ENCODE measurements at regions not wholly inside any gene's neighbourhood (a gene's known extent, or its start where the extent isn't known, plus 50 kb on each side); places are given as distances from the start of the nearest gene placed in this dataset.

DNA sequence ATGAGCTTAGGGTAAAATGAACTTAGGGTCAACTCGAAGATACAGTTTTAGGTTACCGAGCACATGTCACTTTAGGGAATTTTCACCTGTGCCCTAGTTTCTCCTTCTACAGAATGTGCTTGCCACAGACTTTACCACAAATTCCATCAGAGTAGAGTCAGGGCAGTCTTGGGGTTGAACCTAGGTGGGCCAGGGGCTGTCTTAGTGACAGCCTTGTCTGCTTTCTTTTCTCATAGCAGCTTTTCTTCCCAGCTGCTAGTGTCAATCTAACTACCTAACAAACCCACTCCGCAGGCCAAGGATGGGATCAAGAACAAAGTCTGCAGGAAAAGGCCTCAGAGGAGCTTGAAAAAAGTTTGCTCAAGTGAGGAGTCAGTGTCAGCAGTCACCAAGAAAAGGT is 458.1 kb upstream of the CDH18 start (continued):
- TF ChIP-seq, protein P1, sequence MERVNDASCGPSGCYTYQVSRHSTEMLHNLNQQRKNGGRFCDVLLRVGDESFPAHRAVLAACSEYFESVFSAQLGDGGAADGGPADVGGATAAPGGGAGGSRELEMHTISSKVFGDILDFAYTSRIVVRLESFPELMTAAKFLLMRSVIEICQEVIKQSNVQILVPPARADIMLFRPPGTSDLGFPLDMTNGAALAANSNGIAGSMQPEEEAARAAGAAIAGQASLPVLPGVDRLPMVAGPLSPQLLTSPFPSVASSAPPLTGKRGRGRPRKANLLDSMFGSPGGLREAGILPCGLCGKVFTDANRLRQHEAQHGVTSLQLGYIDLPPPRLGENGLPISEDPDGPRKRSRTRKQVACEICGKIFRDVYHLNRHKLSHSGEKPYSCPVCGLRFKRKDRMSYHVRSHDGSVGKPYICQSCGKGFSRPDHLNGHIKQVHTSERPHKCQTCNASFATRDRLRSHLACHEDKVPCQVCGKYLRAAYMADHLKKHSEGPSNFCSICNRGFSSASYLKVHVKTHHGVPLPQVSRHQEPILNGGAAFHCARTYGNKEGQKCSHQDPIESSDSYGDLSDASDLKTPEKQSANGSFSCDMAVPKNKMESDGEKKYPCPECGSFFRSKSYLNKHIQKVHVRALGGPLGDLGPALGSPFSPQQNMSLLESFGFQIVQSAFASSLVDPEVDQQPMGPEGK (tag by site-specific recombination; IDR thresholded peaks at IDR 0.05): no peak

DNA sequence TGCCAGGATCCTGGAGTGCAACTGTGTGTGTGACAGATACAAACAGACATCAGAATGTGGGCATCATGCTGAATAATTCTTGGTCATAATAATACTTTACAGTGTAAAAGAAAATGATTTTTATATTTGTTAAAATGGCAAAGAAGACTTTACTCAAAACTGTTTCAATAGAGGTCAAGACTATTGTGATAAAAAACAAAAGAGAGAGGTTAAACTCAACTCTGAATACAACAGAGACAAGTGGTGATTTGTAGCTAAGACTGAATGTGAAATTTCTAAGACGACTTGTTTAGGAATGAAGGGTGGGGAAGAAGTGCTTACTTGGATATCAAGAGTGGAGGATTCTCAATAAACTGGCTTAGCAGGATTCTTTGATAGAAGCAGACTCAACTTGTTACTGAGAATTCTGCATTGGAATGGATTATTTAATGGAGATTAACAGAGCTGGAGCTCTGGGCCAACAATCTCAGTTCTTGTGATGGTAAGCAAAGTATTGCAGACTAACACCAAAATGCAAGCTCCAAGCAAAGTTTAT is 457.4 kb upstream of the CDH18 start:
- H3K4me3 ChIP-seq (ENCODE audit: low read depth, low read length): no peak overlapping the region
- H3K27ac ChIP-seq (ENCODE audit: extremely low read depth, low read depth, low read length): no peak overlapping the region
- CTCF ChIA-PET: no interaction called here
- TF ChIP-seq SCRT2 (tag by site-specific recombination; IDR thresholded peaks at IDR 0.05): no peak
- TF ChIP-seq ZNF16 (tag by site-specific recombination; IDR thresholded peaks at IDR 0.05; ENCODE audit: low read depth): no peak
- TF ChIP-seq, protein P2, sequence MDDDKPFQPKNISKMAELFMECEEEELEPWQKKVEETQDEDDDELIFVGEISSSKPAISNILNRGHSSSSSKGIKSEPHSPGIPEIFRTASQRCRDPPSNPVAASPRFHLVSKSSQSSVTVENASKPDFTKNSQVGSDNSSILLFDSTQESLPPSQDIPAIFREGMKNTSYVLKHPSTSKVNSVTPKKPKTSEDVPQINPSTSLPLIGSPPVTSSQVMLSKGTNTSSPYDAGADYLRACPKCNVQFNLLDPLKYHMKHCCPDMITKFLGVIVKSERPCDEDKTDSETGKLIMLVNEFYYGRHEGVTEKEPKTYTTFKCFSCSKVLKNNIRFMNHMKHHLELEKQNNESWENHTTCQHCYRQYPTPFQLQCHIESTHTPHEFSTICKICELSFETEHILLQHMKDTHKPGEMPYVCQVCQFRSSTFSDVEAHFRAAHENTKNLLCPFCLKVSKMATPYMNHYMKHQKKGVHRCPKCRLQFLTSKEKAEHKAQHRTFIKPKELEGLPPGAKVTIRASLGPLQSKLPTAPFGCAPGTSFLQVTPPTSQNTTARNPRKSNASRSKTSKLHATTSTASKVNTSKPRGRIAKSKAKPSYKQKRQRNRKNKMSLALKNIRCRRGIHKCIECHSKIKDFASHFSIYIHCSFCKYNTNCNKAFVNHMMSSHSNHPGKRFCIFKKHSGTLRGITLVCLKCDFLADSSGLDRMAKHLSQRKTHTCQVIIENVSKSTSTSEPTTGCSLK (tag by site-specific recombination; IDR thresholded peaks at IDR 0.05): no peak
- no peak for TF ChIP-seq EGR2 (tag by site-specific recombination; IDR thresholded peaks at IDR 0.05; ENCODE audit: low read depth)
- POLR2A ChIA-PET: interaction anchor here (0.7 kb wide), 1 partner anchor 54 kb away, joined by 3 read pairs; no protein-coding TSS in a partner anchor
- no peaks in the 10 kb centered on the region for H3K4me1 ChIP-seq (ENCODE audit: control insufficient read depth, insufficient read depth, low read length)
- no peaks in the 10 kb centered on the region for H3K36me3 ChIP-seq (ENCODE audit: control insufficient read depth in 2 of 2, insufficient read depth in 1 of 2, low read length in 2 of 2)
- H3K9me3 ChIP-seq (ENCODE audit: control insufficient read depth, insufficient read depth, low read depth, low read length): no peaks in the 10 kb centered on the region

DNA sequence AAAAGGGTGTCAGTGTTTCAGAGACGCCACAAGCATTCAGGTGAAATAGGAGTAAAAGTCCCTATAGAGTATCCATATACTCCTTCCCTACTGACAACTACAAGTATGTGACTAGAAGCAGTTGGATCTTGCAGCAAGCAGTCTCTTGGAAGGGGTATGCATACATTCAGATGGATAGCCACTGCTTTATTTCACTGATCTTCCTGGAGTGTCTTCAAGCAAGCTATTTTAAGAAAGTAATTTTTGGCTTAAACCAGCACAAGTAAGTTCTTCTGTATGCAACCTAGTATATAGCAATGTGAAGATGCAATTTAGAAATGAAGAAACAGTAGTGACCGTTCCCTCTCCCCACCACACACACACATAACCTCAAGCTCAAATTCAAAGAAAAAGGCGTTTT is 446.8 kb upstream of the CDH18 start:
- no peak overlapping the region for H3K4me3 ChIP-seq (ENCODE audit: low read depth, low read length)
- no peaks in the 10 kb centered on the region for H3K4me1 ChIP-seq (ENCODE audit: control insufficient read depth, insufficient read depth, low read length)
- CTCF ChIA-PET: no interaction called here
- TF ChIP-seq, protein P3, sequence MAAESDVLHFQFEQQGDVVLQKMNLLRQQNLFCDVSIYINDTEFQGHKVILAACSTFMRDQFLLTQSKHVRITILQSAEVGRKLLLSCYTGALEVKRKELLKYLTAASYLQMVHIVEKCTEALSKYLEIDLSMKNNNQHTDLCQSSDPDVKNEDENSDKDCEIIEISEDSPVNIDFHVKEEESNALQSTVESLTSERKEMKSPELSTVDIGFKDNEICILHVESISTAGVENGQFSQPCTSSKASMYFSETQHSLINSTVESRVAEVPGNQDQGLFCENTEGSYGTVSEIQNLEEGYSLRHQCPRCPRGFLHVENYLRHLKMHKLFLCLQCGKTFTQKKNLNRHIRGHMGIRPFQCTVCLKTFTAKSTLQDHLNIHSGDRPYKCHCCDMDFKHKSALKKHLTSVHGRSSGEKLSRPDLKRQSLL (tag by site-specific recombination; IDR thresholded peaks at IDR 0.05): no peak
- no peaks in the 10 kb centered on the region for H3K9me3 ChIP-seq (ENCODE audit: control insufficient read depth, insufficient read depth, low read depth, low read length)
- H3K27ac ChIP-seq (ENCODE audit: extremely low read depth, low read depth, low read length): no peak overlapping the region
- POLR2A ChIA-PET: no interaction called here
- no peaks in the 10 kb centered on the region for H3K36me3 ChIP-seq (ENCODE audit: control insufficient read depth in 2 of 2, insufficient read depth in 1 of 2, low read length in 2 of 2)

DNA sequence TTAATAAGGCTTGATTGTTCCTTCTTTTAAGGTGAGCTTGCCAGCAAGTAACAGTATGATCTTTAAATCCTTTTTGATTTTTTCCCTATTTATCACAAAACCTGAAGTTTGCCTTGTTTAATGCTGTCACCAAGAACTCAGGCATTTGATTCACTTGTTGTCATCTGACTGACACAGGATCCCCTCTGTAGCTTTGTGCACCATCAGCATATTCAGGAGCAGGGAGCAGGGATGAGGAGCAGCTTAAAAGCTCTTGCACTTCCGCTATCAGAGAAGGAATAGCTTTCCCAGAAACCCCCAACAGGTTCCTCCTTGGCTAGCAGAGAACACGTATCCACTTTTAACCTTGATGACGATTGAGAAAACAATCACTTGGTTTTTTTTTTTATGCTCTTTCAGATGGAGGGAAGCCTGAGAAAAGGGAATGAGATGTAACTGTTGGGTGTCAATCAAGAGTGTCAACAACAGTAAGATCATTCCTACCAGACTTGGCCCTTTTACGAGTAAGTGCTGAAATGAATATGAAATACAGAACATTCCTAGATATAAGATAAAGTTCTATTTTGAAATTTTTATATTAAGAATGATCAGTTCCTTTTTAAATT is 433.1 kb upstream of the CDH18 start:
- H3K4me3 ChIP-seq (ENCODE audit: low read depth, low read length): no peak overlapping the region
- H3K9me3 ChIP-seq (ENCODE audit: control insufficient read depth, insufficient read depth, low read depth, low read length): no peaks in the 10 kb centered on the region
- no peaks in the 10 kb centered on the region for H3K4me1 ChIP-seq (ENCODE audit: control insufficient read depth, insufficient read depth, low read length)
- no peaks in the 10 kb centered on the region for H3K36me3 ChIP-seq (ENCODE audit: control insufficient read depth in 2 of 2, insufficient read depth in 1 of 2, low read length in 2 of 2)
- ChIA-PET POLR2A (no interaction called here), CTCF (no interaction called here)
- no peak overlapping the region for H3K27ac ChIP-seq (ENCODE audit: extremely low read depth, low read depth, low read length)
- TF ChIP-seq, protein P4, sequence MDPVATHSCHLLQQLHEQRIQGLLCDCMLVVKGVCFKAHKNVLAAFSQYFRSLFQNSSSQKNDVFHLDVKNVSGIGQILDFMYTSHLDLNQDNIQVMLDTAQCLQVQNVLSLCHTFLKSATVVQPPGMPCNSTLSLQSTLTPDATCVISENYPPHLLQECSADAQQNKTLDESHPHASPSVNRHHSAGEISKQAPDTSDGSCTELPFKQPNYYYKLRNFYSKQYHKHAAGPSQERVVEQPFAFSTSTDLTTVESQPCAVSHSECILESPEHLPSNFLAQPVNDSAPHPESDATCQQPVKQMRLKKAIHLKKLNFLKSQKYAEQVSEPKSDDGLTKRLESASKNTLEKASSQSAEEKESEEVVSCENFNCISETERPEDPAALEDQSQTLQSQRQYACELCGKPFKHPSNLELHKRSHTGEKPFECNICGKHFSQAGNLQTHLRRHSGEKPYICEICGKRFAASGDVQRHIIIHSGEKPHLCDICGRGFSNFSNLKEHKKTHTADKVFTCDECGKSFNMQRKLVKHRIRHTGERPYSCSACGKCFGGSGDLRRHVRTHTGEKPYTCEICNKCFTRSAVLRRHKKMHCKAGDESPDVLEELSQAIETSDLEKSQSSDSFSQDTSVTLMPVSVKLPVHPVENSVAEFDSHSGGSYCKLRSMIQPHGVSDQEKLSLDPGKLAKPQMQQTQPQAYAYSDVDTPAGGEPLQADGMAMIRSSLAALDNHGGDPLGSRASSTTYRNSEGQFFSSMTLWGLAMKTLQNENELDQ (tag by site-specific recombination; IDR thresholded peaks at IDR 0.05; ENCODE audit: low read depth): no peak
- TF ChIP-seq, protein P5, sequence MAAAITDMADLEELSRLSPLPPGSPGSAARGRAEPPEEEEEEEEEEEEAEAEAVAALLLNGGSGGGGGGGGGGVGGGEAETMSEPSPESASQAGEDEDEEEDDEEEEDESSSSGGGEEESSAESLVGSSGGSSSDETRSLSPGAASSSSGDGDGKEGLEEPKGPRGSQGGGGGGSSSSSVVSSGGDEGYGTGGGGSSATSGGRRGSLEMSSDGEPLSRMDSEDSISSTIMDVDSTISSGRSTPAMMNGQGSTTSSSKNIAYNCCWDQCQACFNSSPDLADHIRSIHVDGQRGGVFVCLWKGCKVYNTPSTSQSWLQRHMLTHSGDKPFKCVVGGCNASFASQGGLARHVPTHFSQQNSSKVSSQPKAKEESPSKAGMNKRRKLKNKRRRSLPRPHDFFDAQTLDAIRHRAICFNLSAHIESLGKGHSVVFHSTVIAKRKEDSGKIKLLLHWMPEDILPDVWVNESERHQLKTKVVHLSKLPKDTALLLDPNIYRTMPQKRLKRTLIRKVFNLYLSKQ (tag by site-specific recombination; IDR thresholded peaks at IDR 0.05; ENCODE audit: borderline replicate concordance): no peak
- TF ChIP-seq ZBTB7A (tag by site-specific recombination; IDR thresholded peaks at IDR 0.05; ENCODE audit: low read depth) (no peak), ZNF211 (tag by site-specific recombination; IDR thresholded peaks at IDR 0.05; ENCODE audit: low read depth) (no peak), HOXC10 (CRISPR knock-in tag; IDR thresholded peaks at IDR 0.05) (no peak), ZNF530 (tag by site-specific recombination; IDR thresholded peaks at IDR 0.05; ENCODE audit: low read depth) (no peak), ZNF169 (tag by site-specific recombination; IDR thresholded peaks at IDR 0.05) (no peak)
- TF ChIP-seq, protein P6, sequence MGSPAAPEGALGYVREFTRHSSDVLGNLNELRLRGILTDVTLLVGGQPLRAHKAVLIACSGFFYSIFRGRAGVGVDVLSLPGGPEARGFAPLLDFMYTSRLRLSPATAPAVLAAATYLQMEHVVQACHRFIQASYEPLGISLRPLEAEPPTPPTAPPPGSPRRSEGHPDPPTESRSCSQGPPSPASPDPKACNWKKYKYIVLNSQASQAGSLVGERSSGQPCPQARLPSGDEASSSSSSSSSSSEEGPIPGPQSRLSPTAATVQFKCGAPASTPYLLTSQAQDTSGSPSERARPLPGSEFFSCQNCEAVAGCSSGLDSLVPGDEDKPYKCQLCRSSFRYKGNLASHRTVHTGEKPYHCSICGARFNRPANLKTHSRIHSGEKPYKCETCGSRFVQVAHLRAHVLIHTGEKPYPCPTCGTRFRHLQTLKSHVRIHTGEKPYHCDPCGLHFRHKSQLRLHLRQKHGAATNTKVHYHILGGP (tag by site-specific recombination; IDR thresholded peaks at IDR 0.05): no peak
- TF ChIP-seq, protein P7, sequence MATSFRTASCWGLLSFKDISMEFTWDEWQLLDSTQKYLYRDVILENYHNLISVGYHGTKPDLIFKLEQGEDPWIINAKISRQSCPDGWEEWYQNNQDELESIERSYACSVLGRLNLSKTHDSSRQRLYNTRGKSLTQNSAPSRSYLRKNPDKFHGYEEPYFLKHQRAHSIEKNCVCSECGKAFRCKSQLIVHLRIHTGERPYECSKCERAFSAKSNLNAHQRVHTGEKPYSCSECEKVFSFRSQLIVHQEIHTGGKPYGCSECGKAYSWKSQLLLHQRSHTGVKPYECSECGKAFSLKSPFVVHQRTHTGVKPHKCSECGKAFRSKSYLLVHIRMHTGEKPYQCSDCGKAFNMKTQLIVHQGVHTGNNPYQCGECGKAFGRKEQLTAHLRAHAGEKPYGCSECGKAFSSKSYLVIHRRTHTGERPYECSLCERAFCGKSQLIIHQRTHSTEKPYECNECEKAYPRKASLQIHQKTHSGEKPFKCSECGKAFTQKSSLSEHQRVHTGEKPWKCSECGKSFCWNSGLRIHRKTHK (tag by site-specific recombination; IDR thresholded peaks at IDR 0.05): no peak
